ENCODE measurements at regions not wholly inside any gene's neighbourhood (a gene's known extent, or its start where the extent isn't known, plus 50 kb on each side); places are given as distances from the start of the nearest gene placed in this dataset.

- Histone ChIP-seq H3K9ac (ENCODE audit: control insufficient read depth, insufficient read depth, low read length) (no peak overlapping the region), H3K4me2 (ENCODE audit: control insufficient read depth, insufficient read depth) (no peak overlapping the region), H3K9me3 (replicated peaks; ENCODE audit: control insufficient read depth, insufficient read depth, low read length) (no peaks in the 10 kb centered on the region), H3K27me3 (replicated peaks in 1 of 2; ENCODE audit: control insufficient read depth in 2 of 2, insufficient read depth in 2 of 2, low read length in 1 of 2) (no peaks in the 10 kb centered on the region), H4K20me1 (ENCODE audit: control insufficient read depth, insufficient read depth) (no peaks in the 10 kb centered on the region), H3K4me1 (ENCODE audit: control insufficient read depth, insufficient read depth, low read length) (no peaks in the 10 kb centered on the region), H3K27ac (ENCODE audit: control insufficient read depth, insufficient read depth) (no peak overlapping the region), H3K36me3 (ENCODE audit: control insufficient read depth in 2 of 2, insufficient read depth in 2 of 2, low read length in 1 of 2) (no peaks in the 10 kb centered on the region), H3K79me2 (ENCODE audit: control insufficient read depth, insufficient read depth, low read length) (no peaks in the 10 kb centered on the region), H2AFZ (ENCODE audit: control insufficient read depth, low read depth, low read length) (no peak overlapping the region), H3K4me3 (no peak overlapping the region)
- DNase-seq (ENCODE audit: low read depth, low spot score) (no peak), FAIRE-seq (no peak), ATAC-seq (no peak)
- TF ChIP-seq CHD4 (IDR thresholded peaks at IDR 0.05) (no peak), FOXM1 (IDR thresholded peaks at IDR 0.05; ENCODE audit: low read depth, low read length) (no peak), NFIC (IDR thresholded peaks at IDR 0.05; ENCODE audit: low read depth, low read length) (no peak), RB1 (IDR thresholded peaks at IDR 0.05; ENCODE audit: borderline replicate concordance) (no peak), MLLT1 (IDR thresholded peaks at IDR 0.05) (no peak)
- ChIA-PET POLR2A (no interaction called here), CTCF (interaction anchor here (0.6 to 0.9 kb wide), 3 partner anchors 40 to 1682 kb away, joined by 3 read pairs; no protein-coding TSS in a partner anchor), SMC1A (ENCODE audit: uncharacterized antibody, unreplicated experiment) (interaction anchor here (0.6 kb wide), 1 partner anchor 1130 kb away, joined by 3 read pairs; no protein-coding TSS in a partner anchor), RAD21 (ENCODE audit: unreplicated experiment) (no interaction called here)
- intact Hi-C loops (cut with micrococcal nuclease; ENCODE audit: unreplicated experiment), result no loop called here
- no TSS peak for BruUV-seq (replicated peaks)
- in situ Hi-C loops (cut with MboI), result no loop called here
- 7% methylated on average over 3 of the region's 3 CpGs for WGBS (ENCODE audit: insufficient coverage, insufficient replicate concordance, low lambda C conversion rate, missing lambda C conversion rate)
Observed at GRCh38 chr1:58266242-58266641, 280.3 kb downstream of the OMA1 start.

- no peak overlapping the region for H2AFZ ChIP-seq (ENCODE audit: control insufficient read depth, low read depth, low read length)
- in situ Hi-C loops (cut with MboI) (no loop called here), intact Hi-C loops (cut with micrococcal nuclease; ENCODE audit: unreplicated experiment) (no loop called here)
- no peak overlapping the region for H3K27ac ChIP-seq (ENCODE audit: control insufficient read depth, insufficient read depth)
- FAIRE-seq (no peak), ATAC-seq (no peak), DNase-seq (ENCODE audit: low read depth, low spot score) (no peak)
- H3K79me2 ChIP-seq (ENCODE audit: control insufficient read depth, insufficient read depth, low read length), result no peaks in the 10 kb centered on the region
- no peaks in the 10 kb centered on the region for H3K36me3 ChIP-seq (ENCODE audit: control insufficient read depth in 2 of 2, insufficient read depth in 2 of 2, low read length in 1 of 2)
- peak; percentile 40; the same call in 1 of the 2 replicates for TF ChIP-seq SPI1 (IDR thresholded peaks at IDR 0.05; ENCODE audit: borderline replicate concordance, insufficient read depth, low read depth, low read length)
- TF ChIP-seq CHD4 (IDR thresholded peaks at IDR 0.05), result no peak
- ChIA-PET SMC1A (ENCODE audit: uncharacterized antibody, unreplicated experiment) (no interaction called here), CTCF (interaction anchor here (1.3 to 1.4 kb wide), 4 partner anchors 12 to 102 kb away, joined by 3 to 4 read pairs (median 3); no protein-coding TSS in a partner anchor), RAD21 (ENCODE audit: unreplicated experiment) (no interaction called here), POLR2A (no interaction called here)
- H3K4me3 ChIP-seq, result no peak overlapping the region
- no peak overlapping the region for H3K9ac ChIP-seq (ENCODE audit: control insufficient read depth, insufficient read depth, low read length)
- no peak overlapping the region for H3K4me2 ChIP-seq (ENCODE audit: control insufficient read depth, insufficient read depth)
- no peaks in the 10 kb centered on the region for H3K4me1 ChIP-seq (ENCODE audit: control insufficient read depth, insufficient read depth, low read length)
- no peaks in the 10 kb centered on the region for H3K9me3 ChIP-seq (replicated peaks; ENCODE audit: control insufficient read depth, insufficient read depth, low read length)
- no peaks in the 10 kb centered on the region for H4K20me1 ChIP-seq (ENCODE audit: control insufficient read depth, insufficient read depth)
- WGBS (ENCODE audit: insufficient coverage, insufficient replicate concordance, low lambda C conversion rate, missing lambda C conversion rate), result 3% methylated on average over 2 of the region's 2 CpGs
- no TSS peak for BruUV-seq (replicated peaks)
- no peaks in the 10 kb centered on the region for H3K27me3 ChIP-seq (replicated peaks in 1 of 2; ENCODE audit: control insufficient read depth in 2 of 2, insufficient read depth in 2 of 2, low read length in 1 of 2)
Observed at GRCh38 chr1:58264462-58264861, 282.1 kb downstream of the OMA1 start.

Data from GM12878 (cell line).